ENCODE measurements at regions not wholly inside any gene's neighbourhood (a gene's known extent, or its start where the extent isn't known, plus 50 kb on each side); places are given as distances from the start of the nearest gene placed in this dataset.

DNA sequence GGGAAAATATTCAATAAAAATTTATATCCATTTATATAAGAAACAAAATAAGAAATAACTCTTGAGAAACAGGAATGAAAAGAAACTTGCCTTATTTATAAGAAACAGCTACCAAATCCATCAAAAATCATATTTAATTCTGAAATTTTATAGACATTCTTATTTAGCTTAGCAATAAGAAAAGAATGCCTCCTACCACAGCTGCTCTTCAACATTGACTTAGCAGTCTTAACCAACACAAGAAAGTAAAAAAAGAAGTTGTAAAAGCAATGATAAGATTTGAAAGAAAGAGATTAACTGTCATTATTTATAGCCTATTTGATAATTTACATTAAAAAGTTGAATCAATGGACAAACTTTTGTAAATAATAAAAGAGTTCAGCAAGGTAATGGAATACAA, 212.8 kb downstream of the ZNF365 start:
- no peak for TF ChIP-seq POLR2AphosphoS5 (IDR thresholded peaks at IDR 0.05; ENCODE audit: borderline replicate concordance, low read depth, low read length)
- no peak for TF ChIP-seq FOXP2 (optimal IDR thresholded peaks at IDR 0.05; ENCODE audit: control extremely low read depth, extremely low read length, insufficient read depth)
- no peak for TF ChIP-seq EZH2 (IDR thresholded peaks at IDR 0.05)
